ENCODE measurements at regions not wholly inside any gene's neighbourhood (a gene's known extent, or its start where the extent isn't known, plus 50 kb on each side); places are given as distances from the start of the nearest gene placed in this dataset.

DNA sequence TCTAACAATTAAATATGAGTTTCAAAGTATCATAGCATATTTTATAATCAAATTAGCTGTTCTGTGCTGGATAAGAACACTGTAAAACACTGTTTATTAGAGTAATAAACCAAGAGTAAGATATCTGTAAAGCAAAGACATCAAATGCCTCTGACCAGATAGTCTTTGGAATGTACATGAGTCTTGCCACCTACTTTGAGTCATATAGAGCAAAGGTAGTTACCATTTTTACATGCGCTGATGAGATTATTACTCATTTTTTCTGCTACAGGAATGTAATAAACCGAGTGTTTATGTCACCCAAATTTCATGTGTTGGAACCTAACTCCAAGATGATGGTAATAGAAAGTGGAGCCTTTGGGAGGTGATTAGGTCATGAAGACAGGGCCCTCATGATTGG is 654.5 kb downstream of the CETN3 start:
- Histone ChIP-seq H3K4me3 (ENCODE audit: low read depth in 1 of 2, low read length in 2 of 2) (no peak overlapping the region), H3K27ac (ENCODE audit: low read depth, low read length) (no peak overlapping the region), H3K27me3 (ENCODE audit: control insufficient read depth in 1 of 2, insufficient read depth in 2 of 2, low read length in 2 of 2) (no peaks in the 10 kb centered on the region), H3K36me3 (ENCODE audit: control insufficient read depth in 1 of 2, insufficient read depth in 2 of 2, low read length in 2 of 2) (no peaks in the 10 kb centered on the region), H3K4me1 (ENCODE audit: control insufficient read depth in 1 of 2, insufficient read depth in 2 of 2, low read length in 2 of 2) (no peaks in the 10 kb centered on the region), H3K9me3 (ENCODE audit: control insufficient read depth in 1 of 2, low read length in 2 of 2) (no peaks in the 10 kb centered on the region), H3K9ac (ENCODE audit: low read depth in 1 of 2, low read length in 2 of 2) (no peak overlapping the region)

DNA sequence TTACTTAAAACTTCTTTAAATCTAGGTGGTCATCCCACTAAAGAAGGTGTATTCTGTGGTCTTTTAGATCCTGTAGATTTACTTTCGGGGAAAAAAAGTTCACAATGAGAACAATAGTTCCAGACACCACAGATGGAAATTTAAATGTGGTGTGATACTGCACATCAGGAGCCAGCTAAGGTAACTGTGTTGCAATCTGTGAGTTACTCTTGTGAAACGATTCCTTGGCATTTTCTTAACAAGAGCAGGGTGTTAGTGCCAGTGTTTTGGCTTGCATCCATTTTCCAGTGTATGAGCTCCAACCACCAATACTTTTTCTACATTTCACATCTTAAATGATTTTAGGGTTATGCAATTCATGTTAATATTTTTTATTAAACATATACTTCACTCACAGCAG is 674.5 kb downstream of the CETN3 start:
- Histone ChIP-seq H3K27ac (ENCODE audit: low read depth, low read length) (no peak overlapping the region), H3K9ac (ENCODE audit: low read depth in 1 of 2, low read length in 2 of 2) (no peak overlapping the region), H3K36me3 (ENCODE audit: control insufficient read depth in 1 of 2, insufficient read depth in 2 of 2, low read length in 2 of 2) (no peaks in the 10 kb centered on the region), H3K4me3 (ENCODE audit: low read depth in 1 of 2, low read length in 2 of 2) (no peak overlapping the region), H3K9me3 (ENCODE audit: control insufficient read depth in 1 of 2, low read length in 2 of 2) (no peaks in the 10 kb centered on the region), H3K27me3 (ENCODE audit: control insufficient read depth in 1 of 2, insufficient read depth in 2 of 2, low read length in 2 of 2) (no peaks in the 10 kb centered on the region), H3K4me1 (ENCODE audit: control insufficient read depth in 1 of 2, insufficient read depth in 2 of 2, low read length in 2 of 2) (no peaks in the 10 kb centered on the region)

DNA sequence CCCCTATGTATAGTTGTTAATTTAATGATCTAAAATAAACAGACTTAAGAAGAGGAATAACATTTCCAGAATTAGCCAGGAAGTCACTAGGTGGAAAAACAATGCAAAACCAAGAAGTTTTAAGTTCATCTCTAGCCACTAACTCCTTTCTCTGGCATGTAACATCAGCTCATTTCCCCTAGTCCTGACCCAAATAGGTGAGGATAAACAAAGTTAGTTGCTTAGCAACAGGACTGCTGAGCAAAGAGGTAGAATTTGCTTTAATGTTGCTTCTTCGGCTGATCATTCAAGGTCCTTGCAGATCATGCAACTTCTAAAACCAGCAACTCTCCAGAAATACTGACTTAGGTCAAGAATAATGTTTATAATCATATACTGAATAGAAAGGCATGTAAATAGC is 675.8 kb downstream of the CETN3 start:
- Histone ChIP-seq H3K27ac (ENCODE audit: low read depth, low read length) (no peak overlapping the region), H3K9me3 (ENCODE audit: control insufficient read depth in 1 of 2, low read length in 2 of 2) (no peaks in the 10 kb centered on the region), H3K27me3 (ENCODE audit: control insufficient read depth in 1 of 2, insufficient read depth in 2 of 2, low read length in 2 of 2) (no peaks in the 10 kb centered on the region), H3K9ac (ENCODE audit: low read depth in 1 of 2, low read length in 2 of 2) (no peak overlapping the region), H3K4me3 (ENCODE audit: low read depth in 1 of 2, low read length in 2 of 2) (no peak overlapping the region), H3K4me1 (ENCODE audit: control insufficient read depth in 1 of 2, insufficient read depth in 2 of 2, low read length in 2 of 2) (no peaks in the 10 kb centered on the region), H3K36me3 (ENCODE audit: control insufficient read depth in 1 of 2, insufficient read depth in 2 of 2, low read length in 2 of 2) (no peaks in the 10 kb centered on the region)

DNA sequence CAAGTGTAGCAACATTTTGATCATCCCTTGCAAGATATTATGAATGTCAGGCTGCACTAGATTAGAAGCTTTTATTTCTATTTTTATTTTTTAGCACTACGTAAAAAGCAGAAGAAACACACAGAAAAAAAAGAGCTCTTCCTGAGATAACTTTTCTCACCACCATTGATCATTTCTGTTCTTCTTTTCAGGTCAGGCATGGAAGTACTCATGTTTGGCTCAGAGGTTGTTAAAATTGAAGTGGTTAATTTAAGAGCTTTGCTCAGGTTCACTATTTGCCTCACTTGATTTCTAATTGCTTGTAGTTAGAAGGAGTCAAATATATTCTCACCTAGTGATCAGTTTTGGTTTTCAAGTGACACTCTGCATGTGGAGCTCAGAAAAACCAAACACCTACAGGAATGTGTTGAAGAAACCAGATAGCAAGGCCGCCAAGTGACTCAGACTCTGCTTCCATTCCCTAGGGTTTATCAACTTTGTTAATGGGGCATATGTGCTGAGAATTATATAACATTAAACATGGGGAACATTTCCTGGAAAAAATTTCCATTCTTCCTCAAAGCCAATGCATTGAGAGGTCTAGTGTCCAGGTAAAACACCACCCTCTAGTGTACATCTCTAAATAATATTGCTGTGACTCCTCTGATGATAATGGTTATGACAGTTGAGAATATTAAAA is 679.8 kb downstream of the CETN3 start:
- H3K9me3 ChIP-seq (ENCODE audit: control insufficient read depth in 1 of 2, low read length in 2 of 2), result no peaks in the 10 kb centered on the region
- H3K27ac ChIP-seq (ENCODE audit: low read depth, low read length), result no peak overlapping the region
- no peaks in the 10 kb centered on the region for H3K4me1 ChIP-seq (ENCODE audit: control insufficient read depth in 1 of 2, insufficient read depth in 2 of 2, low read length in 2 of 2)

DNA sequence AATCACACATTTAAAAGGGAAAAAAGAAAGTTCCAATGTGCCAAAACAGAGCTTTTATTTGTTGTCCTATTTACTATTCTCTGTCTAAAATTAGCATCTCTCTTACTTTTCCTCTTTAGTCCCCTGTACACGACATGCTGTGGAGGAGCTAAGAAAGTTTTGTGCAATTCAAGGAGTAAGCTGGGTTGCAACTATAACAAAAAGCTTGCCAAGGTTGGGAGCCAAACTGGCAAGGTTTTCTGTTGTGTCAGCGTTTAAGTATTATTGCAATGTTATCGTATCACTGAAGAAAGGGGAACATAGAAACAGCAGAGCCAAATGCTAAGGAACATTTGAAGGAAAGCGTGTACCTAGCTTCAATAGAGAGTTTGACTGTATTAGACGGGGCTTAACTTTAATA is 680.8 kb downstream of the CETN3 start:
- no peak overlapping the region for H3K4me3 ChIP-seq (ENCODE audit: low read depth in 1 of 2, low read length in 2 of 2)
- H3K27ac ChIP-seq (ENCODE audit: low read depth, low read length), result no peak overlapping the region
- H3K9me3 ChIP-seq (ENCODE audit: control insufficient read depth in 1 of 2, low read length in 2 of 2), result no peaks in the 10 kb centered on the region
- no peaks in the 10 kb centered on the region for H3K27me3 ChIP-seq (ENCODE audit: control insufficient read depth in 1 of 2, insufficient read depth in 2 of 2, low read length in 2 of 2)
- H3K9ac ChIP-seq (ENCODE audit: low read depth in 1 of 2, low read length in 2 of 2), result no peak overlapping the region
- H3K4me1 ChIP-seq (ENCODE audit: control insufficient read depth in 1 of 2, insufficient read depth in 2 of 2, low read length in 2 of 2), result no peaks in the 10 kb centered on the region
- H3K36me3 ChIP-seq (ENCODE audit: control insufficient read depth in 1 of 2, insufficient read depth in 2 of 2, low read length in 2 of 2), result no peaks in the 10 kb centered on the region

More for the DNA sequence above, 679.8 kb downstream of the CETN3 start:
- no peak overlapping the region for H3K4me3 ChIP-seq (ENCODE audit: low read depth in 1 of 2, low read length in 2 of 2)
- no peak overlapping the region for H3K9ac ChIP-seq (ENCODE audit: low read depth in 1 of 2, low read length in 2 of 2)
- no peaks in the 10 kb centered on the region for H3K36me3 ChIP-seq (ENCODE audit: control insufficient read depth in 1 of 2, insufficient read depth in 2 of 2, low read length in 2 of 2)
- no peaks in the 10 kb centered on the region for H3K27me3 ChIP-seq (ENCODE audit: control insufficient read depth in 1 of 2, insufficient read depth in 2 of 2, low read length in 2 of 2)

DNA sequence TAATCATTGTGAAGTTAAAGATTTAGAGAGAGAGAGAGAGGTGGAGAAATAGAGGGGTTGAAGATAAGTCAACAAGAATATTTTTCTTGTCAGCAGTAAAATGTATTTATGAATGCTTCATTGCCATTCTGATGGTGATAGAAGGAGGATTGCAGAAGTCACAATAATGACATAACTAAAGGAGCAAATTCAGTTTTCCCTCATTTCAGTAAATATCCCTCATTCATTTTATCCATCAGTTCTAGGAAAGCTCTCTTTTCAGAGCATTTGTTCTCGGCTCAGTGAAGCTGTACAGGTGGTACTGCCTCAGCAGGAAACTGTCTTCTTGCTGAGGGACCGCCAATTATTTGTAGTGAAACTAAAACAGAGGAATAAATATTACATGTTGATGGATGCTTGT is 681.4 kb downstream of the CETN3 start:
- Histone ChIP-seq H3K4me1 (ENCODE audit: control insufficient read depth in 1 of 2, insufficient read depth in 2 of 2, low read length in 2 of 2) (no peaks in the 10 kb centered on the region), H3K27ac (ENCODE audit: low read depth, low read length) (no peak overlapping the region), H3K27me3 (ENCODE audit: control insufficient read depth in 1 of 2, insufficient read depth in 2 of 2, low read length in 2 of 2) (no peaks in the 10 kb centered on the region), H3K36me3 (ENCODE audit: control insufficient read depth in 1 of 2, insufficient read depth in 2 of 2, low read length in 2 of 2) (no peaks in the 10 kb centered on the region), H3K4me3 (ENCODE audit: low read depth in 1 of 2, low read length in 2 of 2) (no peak overlapping the region), H3K9me3 (ENCODE audit: control insufficient read depth in 1 of 2, low read length in 2 of 2) (no peaks in the 10 kb centered on the region), H3K9ac (ENCODE audit: low read depth in 1 of 2, low read length in 2 of 2) (no peak overlapping the region)

DNA sequence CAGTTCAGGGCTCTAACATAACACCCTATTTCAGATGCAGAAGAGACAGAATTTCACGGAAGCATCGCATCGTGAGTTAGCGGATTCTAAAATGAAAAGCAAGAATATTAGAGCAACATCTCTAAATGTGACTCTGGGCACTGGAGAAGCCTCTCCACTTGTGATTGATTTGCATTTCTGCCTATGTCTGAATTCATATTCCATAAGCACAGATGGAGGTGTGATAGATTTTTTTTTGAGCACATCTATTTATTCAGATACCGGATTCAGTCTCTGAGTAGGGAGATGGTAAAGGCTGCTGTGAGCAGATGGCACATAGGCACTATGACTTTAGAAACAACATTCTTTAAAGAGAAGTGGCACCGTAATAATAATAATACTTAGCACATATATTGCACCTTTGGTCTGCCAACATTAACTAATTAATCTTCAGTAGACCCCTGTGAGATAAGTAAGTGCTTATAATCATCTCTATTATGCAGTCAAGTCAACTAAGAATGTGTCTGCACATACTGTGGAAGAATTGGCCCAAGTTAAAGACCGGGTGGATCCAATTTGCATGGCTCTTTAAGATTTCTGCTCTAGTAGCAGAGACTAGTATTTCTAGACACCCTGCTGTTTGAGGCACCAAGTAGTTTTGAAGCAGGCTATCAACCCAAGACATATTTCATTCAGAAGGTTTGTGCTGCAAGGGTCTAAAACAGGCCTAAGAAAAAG is 685.0 kb downstream of the CETN3 start:
- H3K4me3 ChIP-seq (ENCODE audit: low read depth in 1 of 2, low read length in 2 of 2), result no peak overlapping the region
- no peak overlapping the region for H3K27ac ChIP-seq (ENCODE audit: low read depth, low read length)
- H3K4me1 ChIP-seq (ENCODE audit: control insufficient read depth in 1 of 2, insufficient read depth in 2 of 2, low read length in 2 of 2), result no peaks in the 10 kb centered on the region
- H3K27me3 ChIP-seq (ENCODE audit: control insufficient read depth in 1 of 2, insufficient read depth in 2 of 2, low read length in 2 of 2), result no peaks in the 10 kb centered on the region
- H3K9me3 ChIP-seq (ENCODE audit: control insufficient read depth in 1 of 2, low read length in 2 of 2), result no peaks in the 10 kb centered on the region
- no peaks in the 10 kb centered on the region for H3K36me3 ChIP-seq (ENCODE audit: control insufficient read depth in 1 of 2, insufficient read depth in 2 of 2, low read length in 2 of 2)
- no peak overlapping the region for H3K9ac ChIP-seq (ENCODE audit: low read depth in 1 of 2, low read length in 2 of 2)

DNA sequence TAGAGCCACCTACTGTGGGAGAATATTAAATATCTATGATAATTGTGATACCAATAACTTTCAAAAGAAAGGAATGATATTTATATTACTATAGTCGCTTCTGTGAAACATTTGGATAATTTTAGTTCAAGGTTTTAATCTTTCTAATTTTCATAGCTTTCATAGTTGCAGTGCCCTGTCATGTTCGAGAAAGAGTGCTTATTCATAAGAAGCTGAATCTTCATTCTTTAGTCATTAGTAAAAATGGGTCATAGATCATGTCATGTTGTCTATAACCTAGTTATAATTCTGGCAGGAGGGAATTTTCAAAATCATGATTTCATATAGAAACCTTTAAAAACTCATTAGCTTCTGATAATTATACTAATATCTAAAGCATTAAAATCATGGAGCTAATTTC is 685.6 kb downstream of the CETN3 start:
- H3K36me3 ChIP-seq (ENCODE audit: control insufficient read depth in 1 of 2, insufficient read depth in 2 of 2, low read length in 2 of 2), result no peaks in the 10 kb centered on the region
- no peak overlapping the region for H3K27ac ChIP-seq (ENCODE audit: low read depth, low read length)
- no peaks in the 10 kb centered on the region for H3K4me1 ChIP-seq (ENCODE audit: control insufficient read depth in 1 of 2, insufficient read depth in 2 of 2, low read length in 2 of 2)
- no peaks in the 10 kb centered on the region for H3K9me3 ChIP-seq (ENCODE audit: control insufficient read depth in 1 of 2, low read length in 2 of 2)
- H3K9ac ChIP-seq (ENCODE audit: low read depth in 1 of 2, low read length in 2 of 2), result no peak overlapping the region
- H3K4me3 ChIP-seq (ENCODE audit: low read depth in 1 of 2, low read length in 2 of 2), result no peak overlapping the region
- H3K27me3 ChIP-seq (ENCODE audit: control insufficient read depth in 1 of 2, insufficient read depth in 2 of 2, low read length in 2 of 2), result no peaks in the 10 kb centered on the region

DNA sequence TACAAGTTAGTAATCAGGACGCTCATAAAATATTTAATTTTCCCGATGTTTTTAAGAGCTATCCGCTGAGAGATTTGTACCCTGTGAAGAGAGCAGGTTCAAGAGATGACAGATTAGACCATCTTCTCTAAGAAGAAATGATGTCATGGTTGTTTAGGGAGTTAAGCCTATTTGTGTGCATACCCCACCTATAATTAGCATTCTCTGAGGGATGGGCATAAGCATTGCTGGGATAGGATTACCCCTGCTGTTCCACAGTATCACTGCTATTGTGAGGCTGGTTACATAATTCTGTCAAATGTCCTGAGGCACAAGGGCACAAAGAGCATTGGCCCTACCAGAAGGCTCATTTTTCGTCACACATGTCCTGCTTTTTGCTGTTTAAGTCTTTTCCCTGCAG is 687.0 kb downstream of the CETN3 start:
- no peak overlapping the region for H3K4me3 ChIP-seq (ENCODE audit: low read depth in 1 of 2, low read length in 2 of 2)
- H3K36me3 ChIP-seq (ENCODE audit: control insufficient read depth in 1 of 2, insufficient read depth in 2 of 2, low read length in 2 of 2), result no peaks in the 10 kb centered on the region
- no peak overlapping the region for H3K27ac ChIP-seq (ENCODE audit: low read depth, low read length)
- H3K4me1 ChIP-seq (ENCODE audit: control insufficient read depth in 1 of 2, insufficient read depth in 2 of 2, low read length in 2 of 2), result no peaks in the 10 kb centered on the region
- no peaks in the 10 kb centered on the region for H3K9me3 ChIP-seq (ENCODE audit: control insufficient read depth in 1 of 2, low read length in 2 of 2)
- H3K9ac ChIP-seq (ENCODE audit: low read depth in 1 of 2, low read length in 2 of 2), result no peak overlapping the region
- H3K27me3 ChIP-seq (ENCODE audit: control insufficient read depth in 1 of 2, insufficient read depth in 2 of 2, low read length in 2 of 2), result no peaks in the 10 kb centered on the region

DNA sequence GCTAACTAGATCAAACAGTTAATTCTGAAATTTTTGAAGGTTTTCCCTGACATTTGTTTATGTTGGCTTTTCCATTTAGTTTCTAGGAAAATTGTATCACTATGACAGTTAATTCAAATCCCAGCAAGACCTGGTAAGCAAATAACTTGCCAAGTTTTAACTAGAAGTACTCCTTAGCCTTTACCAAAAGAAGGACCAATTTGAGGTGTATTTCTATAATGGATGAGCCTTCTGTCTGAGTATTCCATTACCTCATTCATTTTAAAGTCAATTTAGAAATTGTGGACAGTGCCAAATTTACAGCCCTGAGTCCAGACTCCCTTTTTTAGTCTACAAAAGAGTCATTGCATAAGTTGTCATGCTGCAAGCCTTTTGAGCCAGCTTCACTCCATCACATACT is 687.6 kb downstream of the CETN3 start:
- Histone ChIP-seq H3K27ac (ENCODE audit: low read depth, low read length) (no peak overlapping the region), H3K36me3 (ENCODE audit: control insufficient read depth in 1 of 2, insufficient read depth in 2 of 2, low read length in 2 of 2) (no peaks in the 10 kb centered on the region), H3K4me3 (ENCODE audit: low read depth in 1 of 2, low read length in 2 of 2) (no peak overlapping the region), H3K9me3 (ENCODE audit: control insufficient read depth in 1 of 2, low read length in 2 of 2) (no peaks in the 10 kb centered on the region), H3K9ac (ENCODE audit: low read depth in 1 of 2, low read length in 2 of 2) (no peak overlapping the region), H3K4me1 (ENCODE audit: control insufficient read depth in 1 of 2, insufficient read depth in 2 of 2, low read length in 2 of 2) (no peaks in the 10 kb centered on the region), H3K27me3 (ENCODE audit: control insufficient read depth in 1 of 2, insufficient read depth in 2 of 2, low read length in 2 of 2) (no peaks in the 10 kb centered on the region)
